ENCODE measurements at regions not wholly inside any gene's neighbourhood (a gene's known extent, or its start where the extent isn't known, plus 50 kb on each side); places are given as distances from the start of the nearest gene placed in this dataset.

GRCh38 chr7:13724191-13724976 is 265.1 kb downstream of the ETV1 start:
- Mint-ChIP-seq H3K4me1 (ENCODE audit: low read depth, unreplicated experiment) (peaks cover 15% of the 10 kb centered on the region), H3K36me3 (ENCODE audit: insufficient read depth, unreplicated experiment) (no peaks in the 10 kb centered on the region), H3K4me3 (ENCODE audit: low read depth, unreplicated experiment) (no peak overlapping the region), H3K9me3 (ENCODE audit: low read depth, unreplicated experiment) (peaks cover 6% of the 10 kb centered on the region), H3K27me3 (ENCODE audit: unreplicated experiment) (no peaks in the 10 kb centered on the region), H3K27ac (ENCODE audit: unreplicated experiment) (no peak overlapping the region)
- no peak for DNase-seq
- no TSS peak for BruUV-seq (replicated peaks)
- CTCF ChIA-PET, result interaction anchor here (0.6 to 1.2 kb wide), 4 partner anchors 19 to 444 kb away, joined by 3 to 9 read pairs (median 5); no protein-coding TSS in a partner anchor
- intact Hi-C loops (cut with micrococcal nuclease; ENCODE audit: unreplicated experiment), result no loop called here
- no peak for TF ChIP-seq CTCF (IDR thresholded peaks at IDR 0.05; ENCODE audit: unreplicated experiment)

- H3K9me3 Mint-ChIP-seq (ENCODE audit: low read depth, unreplicated experiment), result peaks cover 6% of the 10 kb centered on the region
- H3K36me3 Mint-ChIP-seq (ENCODE audit: insufficient read depth, unreplicated experiment), result no peaks in the 10 kb centered on the region
- CTCF ChIA-PET, result interaction anchor here (0.6 to 1.2 kb wide), 4 partner anchors 18 to 444 kb away, joined by 3 to 9 read pairs (median 5); no protein-coding TSS in a partner anchor
- BruUV-seq (replicated peaks), result no TSS peak
- H3K4me1 Mint-ChIP-seq (ENCODE audit: low read depth, unreplicated experiment), result peaks cover 15% of the 10 kb centered on the region
- intact Hi-C loops (cut with micrococcal nuclease; ENCODE audit: unreplicated experiment), result loop anchor here (1.0 to 5.0 kb wide), 2 partner anchors 198 to 443 kb away; no protein-coding TSS in a partner anchor
- H3K27ac Mint-ChIP-seq (ENCODE audit: unreplicated experiment), result no peak overlapping the region
- DNase-seq, result peak; percentile 11
- TF ChIP-seq CTCF (IDR thresholded peaks at IDR 0.05; ENCODE audit: unreplicated experiment), result no peak
- no peaks in the 10 kb centered on the region for H3K27me3 Mint-ChIP-seq (ENCODE audit: unreplicated experiment)
- H3K4me3 Mint-ChIP-seq (ENCODE audit: low read depth, unreplicated experiment), result no peak overlapping the region
These were observed 264.4 kb downstream of the ETV1 start for GRCh38 chr7:13724977-13725566.

- Mint-ChIP-seq H3K36me3 (ENCODE audit: insufficient read depth, unreplicated experiment) (no peaks in the 10 kb centered on the region), H3K27me3 (ENCODE audit: unreplicated experiment) (no peaks in the 10 kb centered on the region), H3K27ac (ENCODE audit: unreplicated experiment) (no peak overlapping the region), H3K9me3 (ENCODE audit: low read depth, unreplicated experiment) (peaks cover 6% of the 10 kb centered on the region), H3K4me3 (ENCODE audit: low read depth, unreplicated experiment) (no peak overlapping the region), H3K4me1 (ENCODE audit: low read depth, unreplicated experiment) (peaks cover 15% of the 10 kb centered on the region)
- BruUV-seq (replicated peaks), result no TSS peak
- CTCF ChIA-PET, result interaction anchor here (1.2 kb wide), 2 partner anchors 17 to 445 kb away, joined by 4 to 9 read pairs; no protein-coding TSS in a partner anchor
- intact Hi-C loops (cut with micrococcal nuclease; ENCODE audit: unreplicated experiment), result loop anchor here (1.0 to 5.0 kb wide), 2 partner anchors 198 to 443 kb away; no protein-coding TSS in a partner anchor
- DNase-seq, result no peak
- peak; percentile 43 for TF ChIP-seq CTCF (IDR thresholded peaks at IDR 0.05; ENCODE audit: unreplicated experiment)
These were observed 263.9 kb downstream of the ETV1 start for GRCh38 chr7:13725591-13725990.

- Mint-ChIP-seq H3K27me3 (ENCODE audit: unreplicated experiment) (no peaks in the 10 kb centered on the region), H3K27ac (ENCODE audit: unreplicated experiment) (no peak overlapping the region), H3K4me1 (ENCODE audit: low read depth, unreplicated experiment) (peaks cover 15% of the 10 kb centered on the region), H3K36me3 (ENCODE audit: insufficient read depth, unreplicated experiment) (no peaks in the 10 kb centered on the region), H3K4me3 (ENCODE audit: low read depth, unreplicated experiment) (no peak overlapping the region), H3K9me3 (ENCODE audit: low read depth, unreplicated experiment) (peaks cover 6% of the 10 kb centered on the region)
- intact Hi-C loops (cut with micrococcal nuclease; ENCODE audit: unreplicated experiment), result loop anchor here (5.0 kb wide), 1 partner anchor 200 kb away; no protein-coding TSS in a partner anchor
- no peak for DNase-seq
- CTCF ChIA-PET, result interaction anchor here (0.7 kb wide), 1 partner anchor 1841 kb away, joined by 3 read pairs; no protein-coding TSS in a partner anchor
- no peak for TF ChIP-seq CTCF (IDR thresholded peaks at IDR 0.05; ENCODE audit: unreplicated experiment)
- no TSS peak for BruUV-seq (replicated peaks)
These were observed 262.2 kb downstream of the ETV1 start for GRCh38 chr7:13727279-13727678.
